GM10266 (cell line): ENCODE measurements at regions not wholly inside any gene's neighbourhood (a gene's known extent, or its start where the extent isn't known, plus 50 kb on each side); places are given as distances from the start of the nearest gene placed in this dataset.

Experiments
- DNase-seq: peaks from one replicate; pipeline ENCODE4 v3.0.0; 2012; ENCODE audit errors: extremely low spot score
- TF ChIP-seq, protein P1 (sequence below): IDR thresholded peaks from 2 replicates; pipeline ENCODE4 v1.5.1; 2012; ENCODE audit warnings: mild to moderate bottlenecking, low read depth; ENCODE audit not compliant: control insufficient read depth, insufficient read depth; ENCODE audit errors: missing control alignments

DNA sequence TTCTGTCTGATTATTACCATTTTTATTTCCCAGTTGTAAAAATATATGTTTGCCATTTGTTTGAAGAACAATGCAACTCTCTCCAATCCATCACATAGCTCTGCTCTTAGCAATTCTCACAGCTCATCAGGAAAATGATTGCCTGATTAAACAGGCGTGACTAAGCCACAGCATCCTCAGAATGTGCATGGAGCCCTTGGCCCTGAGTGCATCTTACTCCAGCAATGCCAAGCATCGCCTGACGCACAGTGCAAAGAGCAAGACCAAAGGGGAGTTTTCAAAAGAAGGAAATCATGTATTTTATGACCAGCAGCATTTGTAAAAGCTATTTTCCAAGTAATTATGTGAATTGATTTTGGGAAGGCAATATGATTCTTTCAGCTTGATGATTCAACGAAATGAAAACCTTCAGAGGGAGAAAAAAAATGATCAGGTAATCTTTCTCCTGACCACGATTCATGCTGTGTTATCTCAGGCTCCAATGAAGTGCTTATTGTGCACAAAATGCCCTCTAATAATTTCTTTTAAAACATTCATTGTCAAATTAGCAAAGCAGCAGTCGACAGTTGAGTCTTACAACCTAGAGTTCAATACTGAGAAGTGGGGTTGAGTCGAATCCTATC, 138.0 kb upstream of the FAM9B start:
- DNase-seq = no peak
- TF ChIP-seq, protein P1, sequence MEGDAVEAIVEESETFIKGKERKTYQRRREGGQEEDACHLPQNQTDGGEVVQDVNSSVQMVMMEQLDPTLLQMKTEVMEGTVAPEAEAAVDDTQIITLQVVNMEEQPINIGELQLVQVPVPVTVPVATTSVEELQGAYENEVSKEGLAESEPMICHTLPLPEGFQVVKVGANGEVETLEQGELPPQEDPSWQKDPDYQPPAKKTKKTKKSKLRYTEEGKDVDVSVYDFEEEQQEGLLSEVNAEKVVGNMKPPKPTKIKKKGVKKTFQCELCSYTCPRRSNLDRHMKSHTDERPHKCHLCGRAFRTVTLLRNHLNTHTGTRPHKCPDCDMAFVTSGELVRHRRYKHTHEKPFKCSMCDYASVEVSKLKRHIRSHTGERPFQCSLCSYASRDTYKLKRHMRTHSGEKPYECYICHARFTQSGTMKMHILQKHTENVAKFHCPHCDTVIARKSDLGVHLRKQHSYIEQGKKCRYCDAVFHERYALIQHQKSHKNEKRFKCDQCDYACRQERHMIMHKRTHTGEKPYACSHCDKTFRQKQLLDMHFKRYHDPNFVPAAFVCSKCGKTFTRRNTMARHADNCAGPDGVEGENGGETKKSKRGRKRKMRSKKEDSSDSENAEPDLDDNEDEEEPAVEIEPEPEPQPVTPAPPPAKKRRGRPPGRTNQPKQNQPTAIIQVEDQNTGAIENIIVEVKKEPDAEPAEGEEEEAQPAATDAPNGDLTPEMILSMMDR = no peak

DNA sequence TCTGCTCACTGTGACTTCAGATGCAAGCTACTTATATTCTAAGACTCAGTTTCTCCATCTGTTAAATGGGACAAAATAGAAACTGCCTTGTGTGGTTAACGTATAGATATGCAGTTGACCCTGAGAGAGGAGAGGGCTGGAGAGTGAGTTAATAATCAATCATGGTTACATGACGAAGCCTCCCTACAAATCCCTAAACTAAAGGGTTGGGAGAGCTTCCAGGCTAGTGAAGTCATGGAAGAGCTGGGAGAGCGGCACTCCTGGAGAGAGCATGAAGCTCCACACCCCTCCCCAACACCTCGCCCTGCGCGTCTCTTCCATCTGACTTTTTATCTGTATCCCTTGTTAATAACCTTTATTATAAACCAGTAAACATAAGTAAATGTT, 138.5 kb upstream of the FAM9B start:
- no peak for DNase-seq
- TF ChIP-seq, protein P1 = no peak

- no peak for DNase-seq
- TF ChIP-seq, protein P1 = no peak
Measured at GRCh38 chrX:9180623-9181022, 146.7 kb upstream of the FAM9B start.

GRCh38 chrX:9182041-9182440, 148.1 kb upstream of the FAM9B start:
- no peak for DNase-seq

DNA sequence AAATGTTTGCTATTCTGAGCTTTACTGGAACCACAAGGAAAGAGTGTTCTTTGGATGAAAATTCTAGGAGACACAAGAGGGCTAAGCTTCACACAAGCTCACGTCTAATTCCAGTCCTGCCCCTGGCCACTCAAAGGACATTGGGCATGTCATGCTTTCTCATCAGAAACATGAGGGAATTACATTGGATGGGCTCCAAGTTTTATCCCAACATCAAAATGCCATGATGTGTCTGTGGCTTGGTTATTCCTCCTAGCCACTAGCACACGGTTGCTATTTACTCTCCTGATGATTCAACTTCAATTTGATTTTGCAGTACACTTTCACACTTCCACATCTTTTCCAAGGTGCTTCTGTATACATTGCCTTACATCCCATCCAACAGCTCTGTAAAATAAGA, 149.6 kb upstream of the FAM9B start:
- TF ChIP-seq, protein P1 = no peak

More at GRCh38 chrX:9182041-9182440, 148.1 kb upstream of the FAM9B start:
- TF ChIP-seq, protein P1 = no peak

DNA sequence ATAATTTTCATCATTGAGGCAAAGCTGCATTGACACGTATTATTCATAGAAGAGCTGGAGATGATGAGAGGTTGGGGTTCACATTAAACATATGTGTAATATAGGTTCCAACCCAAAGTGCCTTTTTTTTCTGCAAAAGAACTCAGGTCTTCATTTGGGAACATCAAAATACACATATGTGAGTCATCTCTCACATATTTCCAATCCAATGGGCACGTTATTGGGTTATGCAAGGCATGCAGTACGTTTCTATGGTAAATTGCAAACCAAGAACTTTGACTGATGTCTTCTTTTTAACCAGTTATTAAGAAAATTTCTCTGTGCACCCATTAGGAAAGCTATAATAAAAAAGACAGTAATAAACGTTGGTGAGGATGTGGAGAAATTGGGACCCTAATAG, 150.3 kb upstream of the FAM9B start:
- TF ChIP-seq, protein P1 = no peak
- no peak for DNase-seq

More for the DNA sequence above, 149.6 kb upstream of the FAM9B start:
- no peak for DNase-seq

DNA sequence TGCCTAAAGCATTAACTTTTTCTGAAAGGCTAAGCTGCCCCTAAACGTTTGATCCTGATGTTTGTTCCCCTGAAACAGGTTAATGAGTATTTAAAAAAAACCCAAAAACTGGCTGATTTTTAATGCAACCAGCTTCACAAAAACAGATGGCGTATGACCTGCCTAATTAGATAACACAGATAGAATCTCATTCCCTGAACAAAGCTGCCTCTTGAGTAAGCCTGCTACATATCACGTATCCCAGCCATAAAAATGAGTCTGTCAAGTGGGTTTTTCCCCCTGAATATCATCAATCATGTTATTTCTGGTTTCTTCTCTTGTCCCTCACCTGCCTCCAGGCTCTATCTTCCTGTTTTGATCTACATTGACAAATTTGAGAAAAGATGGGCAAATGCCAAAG, 154.2 kb upstream of the FAM9B start:
- TF ChIP-seq, protein P1 = no peak
- no peak for DNase-seq
